Astrocyte (in vitro differentiated cells and primary cell): ENCODE measurements at regions not wholly inside any gene's neighbourhood (a gene's known extent, or its start where the extent isn't known, plus 50 kb on each side); places are given as distances from the start of the nearest gene placed in this dataset.

Experiments used
- CTCF ChIP-seq: IDR thresholded peaks from 2 replicates; pipeline ENCODE4 v1.5.1; 2011; ENCODE audit warnings: low read depth, mild to moderate bottlenecking, inconsistent platforms, low read length, moderate library complexity; ENCODE audit not compliant: insufficient read depth
- EZH2 ChIP-seq: IDR thresholded peaks from 2 replicates; pipeline ENCODE4 v1.6.1; 2012; ENCODE audit warnings: mild to moderate bottlenecking, low read length, inconsistent platforms; ENCODE audit not compliant: insufficient read depth

GRCh38 chr7:56578612-56579011 is 462.4 kb upstream of the NUPR2 start:
- no peak for TF ChIP-seq CTCF
- no peak for TF ChIP-seq EZH2
